ENCODE measurements at regions not wholly inside any gene's neighbourhood (a gene's known extent, or its start where the extent isn't known, plus 50 kb on each side); places are given as distances from the start of the nearest gene placed in this dataset.

- H3K79me2 ChIP-seq (ENCODE audit: low read length), result no peaks in the 10 kb centered on the region
- H3K9me2 ChIP-seq (replicated peaks; ENCODE audit: insufficient read depth, low read length), result no peaks in the 10 kb centered on the region
- no peak for DNase-seq
- H3K9ac ChIP-seq (ENCODE audit: low read length), result no peak overlapping the region
- peaks cover 45% of the 10 kb centered on the region for H3K27me3 ChIP-seq (replicated peaks; ENCODE audit: insufficient read depth, low read length)
- H2AFZ ChIP-seq (ENCODE audit: low read length), result no peak overlapping the region
- no peaks in the 10 kb centered on the region for H3K9me3 ChIP-seq (replicated peaks; ENCODE audit: insufficient read depth, low read length)
- H3K4me1 ChIP-seq (ENCODE audit: low read length), result peaks cover 27% of the 10 kb centered on the region
- TF ChIP-seq CTCF (IDR thresholded peaks at IDR 0.05; ENCODE audit: low read length), result no peak
- TF ChIP-seq EZH2phosphoT487 (IDR thresholded peaks at IDR 0.05; ENCODE audit: low read length), result no peak
- H4K20me1 ChIP-seq (ENCODE audit: insufficient read depth, low read length), result no peaks in the 10 kb centered on the region
- H3K27ac ChIP-seq (ENCODE audit: low read length), result no peak overlapping the region
- H3F3A ChIP-seq (ENCODE audit: insufficient read depth, low read length), result peaks cover 14% of the 10 kb centered on the region
- H3K4me2 ChIP-seq (ENCODE audit: low read depth, low read length), result no peak overlapping the region
- H3K4me3 ChIP-seq (ENCODE audit: low read length), result no peak overlapping the region
- no peaks in the 10 kb centered on the region for H3K36me3 ChIP-seq (replicated peaks; ENCODE audit: insufficient read depth, low read length)
Observed at GRCh38 chr21:32132881-32133280, 146.0 kb downstream of the MIS18A start.

- Histone ChIP-seq H3K36me3 (replicated peaks; ENCODE audit: insufficient read depth, low read length) (no peaks in the 10 kb centered on the region), H3K27me3 (replicated peaks; ENCODE audit: insufficient read depth, low read length) (peaks cover 41% of the 10 kb centered on the region), H3K4me1 (ENCODE audit: low read length) (peaks cover 24% of the 10 kb centered on the region), H3K4me3 (ENCODE audit: low read length) (no peak overlapping the region), H3K9ac (ENCODE audit: low read length) (no peak overlapping the region), H4K20me1 (ENCODE audit: insufficient read depth, low read length) (no peaks in the 10 kb centered on the region), H3F3A (ENCODE audit: insufficient read depth, low read length) (peaks cover 14% of the 10 kb centered on the region), H3K79me2 (ENCODE audit: low read length) (no peaks in the 10 kb centered on the region), H3K9me2 (replicated peaks; ENCODE audit: insufficient read depth, low read length) (no peaks in the 10 kb centered on the region), H2AFZ (ENCODE audit: low read length) (no peak overlapping the region), H3K9me3 (replicated peaks; ENCODE audit: insufficient read depth, low read length) (no peaks in the 10 kb centered on the region), H3K4me2 (ENCODE audit: low read depth, low read length) (no peak overlapping the region), H3K27ac (ENCODE audit: low read length) (no peak overlapping the region)
- TF ChIP-seq EZH2 (optimal IDR thresholded peaks at IDR 0.05; ENCODE audit: low read depth, low read length) (no peak), CTCF (IDR thresholded peaks at IDR 0.05; ENCODE audit: low read length) (no peak), EZH2phosphoT487 (IDR thresholded peaks at IDR 0.05; ENCODE audit: low read length) (no peak)
- no peak for DNase-seq
Observed at GRCh38 chr21:32132409-32132808, 146.4 kb downstream of the MIS18A start.

GRCh38 chr21:32131960-32132359 lies 146.9 kb downstream of the MIS18A start:
- H3K27me3 ChIP-seq (replicated peaks; ENCODE audit: insufficient read depth, low read length), result peaks cover 37% of the 10 kb centered on the region
- H3K9ac ChIP-seq (ENCODE audit: low read length), result no peak overlapping the region
- H3K27ac ChIP-seq (ENCODE audit: low read length), result no peak overlapping the region
- no peaks in the 10 kb centered on the region for H4K20me1 ChIP-seq (ENCODE audit: insufficient read depth, low read length)
- H2AFZ ChIP-seq (ENCODE audit: low read length), result no peak overlapping the region
- H3K36me3 ChIP-seq (replicated peaks; ENCODE audit: insufficient read depth, low read length), result no peaks in the 10 kb centered on the region
- H3K79me2 ChIP-seq (ENCODE audit: low read length), result no peaks in the 10 kb centered on the region
- H3K9me2 ChIP-seq (replicated peaks; ENCODE audit: insufficient read depth, low read length), result no peaks in the 10 kb centered on the region
- H3K4me1 ChIP-seq (ENCODE audit: low read length), result peaks cover 21% of the 10 kb centered on the region
- H3K4me2 ChIP-seq (ENCODE audit: low read depth, low read length), result no peak overlapping the region
- H3K9me3 ChIP-seq (replicated peaks; ENCODE audit: insufficient read depth, low read length), result no peaks in the 10 kb centered on the region
- peaks cover 14% of the 10 kb centered on the region for H3F3A ChIP-seq (ENCODE audit: insufficient read depth, low read length)
- no peak for DNase-seq
- H3K4me3 ChIP-seq (ENCODE audit: low read length), result no peak overlapping the region
- TF ChIP-seq EZH2 (optimal IDR thresholded peaks at IDR 0.05; ENCODE audit: low read depth, low read length) (no peak), CTCF (IDR thresholded peaks at IDR 0.05; ENCODE audit: low read length) (no peak), EZH2phosphoT487 (IDR thresholded peaks at IDR 0.05; ENCODE audit: low read length) (no peak)

Measured in MM.1S (cell line).